ENCODE measurements at regions not wholly inside any gene's neighbourhood (a gene's known extent, or its start where the extent isn't known, plus 50 kb on each side); places are given as distances from the start of the nearest gene placed in this dataset.

- Histone ChIP-seq H3K27ac (no peak overlapping the region), H3K9me2 (ENCODE audit: insufficient read depth) (no peaks in the 10 kb centered on the region)
- intact Hi-C loops (cut with micrococcal nuclease; ENCODE audit: unreplicated experiment) = no loop called here
Observed at GRCh38 chr2:128639693-128640092, 321.0 kb upstream of the HS6ST1 start.

GRCh38 chr2:128640166-128640844, 321.6 kb upstream of the HS6ST1 start:
- Histone ChIP-seq H3K4me3 (no peak overlapping the region), H3K4me1 (replicated peaks; ENCODE audit: insufficient read depth) (no peaks in the 10 kb centered on the region), H3K9me2 (ENCODE audit: insufficient read depth) (no peaks in the 10 kb centered on the region), H3K27ac (no peak overlapping the region), H3K79me2 (ENCODE audit: low read depth) (no peaks in the 10 kb centered on the region), H3K27me3 (ENCODE audit: insufficient read depth, low read depth) (0 out of 2 replicates have a peak, but pooled peaks cover 2% of the 10 kb centered on the region), H2AFZ (no peak overlapping the region), H3F3A (ENCODE audit: insufficient read depth, low read depth) (no peaks in the 10 kb centered on the region), H3K4me2 (no peak overlapping the region), H3K36me3 (ENCODE audit: low read depth) (no peaks in the 10 kb centered on the region), H4K20me1 (ENCODE audit: insufficient read depth) (no peaks in the 10 kb centered on the region), H3K9me3 (ENCODE audit: insufficient read depth, low read depth) (no peaks in the 10 kb centered on the region)
- ChIA-PET POLR2A (ENCODE audit: unreplicated experiment) (no interaction called here), CTCF (no interaction called here)
- no TSS peak for BruUV-seq (replicated peaks)
- DNase-seq = no peak
- TF ChIP-seq EZH2 (IDR thresholded peaks at IDR 0.05; ENCODE audit: low read depth) = no peak
- no peak for TF ChIP-seq CTCF (conservative IDR thresholded peaks at IDR 0.05)
- intact Hi-C loops (cut with micrococcal nuclease; ENCODE audit: unreplicated experiment) = no loop called here

More at GRCh38 chr2:128639693-128640092, 321.0 kb upstream of the HS6ST1 start:
- H2AFZ ChIP-seq = no peak overlapping the region
- ChIA-PET CTCF (no interaction called here), POLR2A (ENCODE audit: unreplicated experiment) (no interaction called here)
- no peaks in the 10 kb centered on the region for H3K79me2 ChIP-seq (ENCODE audit: low read depth)
- DNase-seq = no peak
- no peaks in the 10 kb centered on the region for H3K4me1 ChIP-seq (replicated peaks; ENCODE audit: insufficient read depth)
- no peaks in the 10 kb centered on the region for H3K36me3 ChIP-seq (ENCODE audit: low read depth)
- no peaks in the 10 kb centered on the region for H3F3A ChIP-seq (ENCODE audit: insufficient read depth, low read depth)
- H3K9me3 ChIP-seq (ENCODE audit: insufficient read depth, low read depth) = no peaks in the 10 kb centered on the region
- no peaks in the 10 kb centered on the region for H3K27me3 ChIP-seq (ENCODE audit: insufficient read depth, low read depth)
- H3K4me3 ChIP-seq = no peak overlapping the region
- TF ChIP-seq EZH2 (IDR thresholded peaks at IDR 0.05; ENCODE audit: low read depth) (no peak), CTCF (conservative IDR thresholded peaks at IDR 0.05) (no peak)
- no peak overlapping the region for H3K4me2 ChIP-seq
- BruUV-seq (replicated peaks) = no TSS peak
- no peaks in the 10 kb centered on the region for H4K20me1 ChIP-seq (ENCODE audit: insufficient read depth)

- Histone ChIP-seq H3K9me3 (ENCODE audit: insufficient read depth, low read depth) (no peaks in the 10 kb centered on the region), H3K79me2 (ENCODE audit: low read depth) (no peaks in the 10 kb centered on the region), H4K20me1 (ENCODE audit: insufficient read depth) (no peaks in the 10 kb centered on the region), H3K27me3 (ENCODE audit: insufficient read depth, low read depth) (0 out of 2 replicates have a peak, but pooled peaks cover 7% of the 10 kb centered on the region), H3F3A (ENCODE audit: insufficient read depth, low read depth) (no peaks in the 10 kb centered on the region), H2AFZ (no peak overlapping the region), H3K4me3 (no peak overlapping the region), H3K27ac (no peak overlapping the region), H3K4me1 (replicated peaks; ENCODE audit: insufficient read depth) (no peaks in the 10 kb centered on the region), H3K36me3 (ENCODE audit: low read depth) (no peaks in the 10 kb centered on the region), H3K4me2 (no peak overlapping the region), H3K9me2 (ENCODE audit: insufficient read depth) (no peaks in the 10 kb centered on the region)
- no peak for DNase-seq
- ChIA-PET CTCF (no interaction called here), POLR2A (ENCODE audit: unreplicated experiment) (no interaction called here)
- TF ChIP-seq CTCF (conservative IDR thresholded peaks at IDR 0.05) = no peak
- no peak for TF ChIP-seq EZH2 (IDR thresholded peaks at IDR 0.05; ENCODE audit: low read depth)
- no TSS peak for BruUV-seq (replicated peaks)
- intact Hi-C loops (cut with micrococcal nuclease; ENCODE audit: unreplicated experiment) = no loop called here
Observed at GRCh38 chr2:128640845-128641360, 322.2 kb upstream of the HS6ST1 start.
